ENCODE measurements at regions not wholly inside any gene's neighbourhood (a gene's known extent, or its start where the extent isn't known, plus 50 kb on each side); places are given as distances from the start of the nearest gene placed in this dataset.

GRCh38 chr2:60297296-60298005 is 256.0 kb downstream of the BCL11A start:
- ChIA-PET CTCF (no interaction called here), POLR2A (no interaction called here)

- ChIA-PET POLR2A (no interaction called here), CTCF (no interaction called here)
Measured at GRCh38 chr2:60296219-60296955, 257.1 kb downstream of the BCL11A start.

DNA sequence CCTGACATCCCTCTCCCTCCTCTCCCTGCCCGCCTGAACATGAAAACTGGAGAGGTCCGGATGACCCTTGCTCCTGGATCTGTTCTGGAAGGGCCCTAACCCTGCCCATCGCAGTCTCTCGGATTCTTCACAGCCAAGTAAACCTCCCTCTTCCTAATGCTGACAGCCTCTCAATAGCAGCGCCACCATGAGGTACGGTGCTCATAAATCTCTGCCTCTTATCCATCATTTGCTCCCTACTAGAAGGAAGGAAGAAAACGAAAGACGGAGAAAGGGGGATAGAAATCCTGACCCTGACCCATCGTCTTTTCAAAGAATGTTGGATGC is 257.9 kb downstream of the BCL11A start:
- CTCF ChIA-PET: no interaction called here
- POLR2A ChIA-PET: no interaction called here

GRCh38 chr2:60294901-60295635 is 258.4 kb downstream of the BCL11A start:
- POLR2A ChIA-PET: no interaction called here
- CTCF ChIA-PET: no interaction called here

DNA sequence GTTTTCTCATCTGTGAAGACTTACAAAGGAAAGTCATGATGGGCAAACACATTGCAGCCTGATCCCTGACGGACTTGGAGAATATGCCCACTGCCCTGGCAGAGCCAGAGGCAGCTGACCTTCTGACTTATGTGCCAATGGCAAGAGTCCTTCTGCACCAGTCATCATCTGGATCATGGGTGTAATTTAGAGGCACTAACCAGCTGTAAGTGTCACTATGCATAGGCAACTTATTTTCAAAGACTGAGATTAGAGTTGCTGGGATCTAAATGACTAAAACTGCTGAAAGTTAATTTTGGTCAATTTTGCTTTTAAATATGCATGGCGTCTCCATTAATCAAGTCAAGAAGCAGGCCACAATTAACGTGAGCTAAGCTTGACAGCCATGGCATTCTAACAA is 261.2 kb downstream of the BCL11A start:
- POLR2A ChIA-PET: no interaction called here

GRCh38 chr2:60290509-60290908 is 262.9 kb downstream of the BCL11A start:
- CTCF ChIA-PET: no interaction called here
- POLR2A ChIA-PET: no interaction called here

More for the DNA sequence above, 261.2 kb downstream of the BCL11A start:
- CTCF ChIA-PET: no interaction called here

DNA sequence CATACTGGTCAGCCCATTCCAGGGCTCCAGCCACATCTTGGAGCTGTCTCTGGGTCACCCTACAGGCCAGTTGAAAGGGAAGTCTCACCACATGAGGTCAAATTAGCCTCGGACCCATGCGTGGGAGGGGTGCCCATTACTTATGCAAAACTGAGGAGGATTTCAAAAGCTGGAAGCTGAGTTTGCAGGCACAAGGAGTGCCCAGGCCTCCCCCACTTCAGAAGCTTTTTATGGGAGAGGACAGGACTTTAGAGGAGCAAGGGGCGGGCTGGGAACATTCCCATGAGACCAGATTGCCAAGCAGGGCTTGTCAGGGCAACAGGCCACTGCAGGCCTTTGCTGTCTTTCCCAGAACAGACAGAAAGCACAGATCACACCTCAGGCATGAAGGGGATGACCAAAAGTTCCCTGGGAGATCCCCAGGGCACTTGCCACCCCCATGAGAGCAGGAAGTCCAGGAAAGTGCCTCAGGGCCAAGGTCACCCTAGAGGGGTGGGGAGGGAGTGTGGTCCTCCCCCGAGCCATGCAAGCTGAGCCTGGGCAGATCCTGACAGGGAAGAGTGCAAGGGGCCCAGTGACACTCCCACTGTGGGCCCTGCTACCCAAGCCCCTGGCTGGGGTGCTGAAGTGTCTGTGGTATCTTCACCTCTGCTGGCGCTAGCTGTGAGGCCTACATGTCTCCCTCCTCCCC is 267.7 kb downstream of the BCL11A start:
- CTCF ChIA-PET: no interaction called here

DNA sequence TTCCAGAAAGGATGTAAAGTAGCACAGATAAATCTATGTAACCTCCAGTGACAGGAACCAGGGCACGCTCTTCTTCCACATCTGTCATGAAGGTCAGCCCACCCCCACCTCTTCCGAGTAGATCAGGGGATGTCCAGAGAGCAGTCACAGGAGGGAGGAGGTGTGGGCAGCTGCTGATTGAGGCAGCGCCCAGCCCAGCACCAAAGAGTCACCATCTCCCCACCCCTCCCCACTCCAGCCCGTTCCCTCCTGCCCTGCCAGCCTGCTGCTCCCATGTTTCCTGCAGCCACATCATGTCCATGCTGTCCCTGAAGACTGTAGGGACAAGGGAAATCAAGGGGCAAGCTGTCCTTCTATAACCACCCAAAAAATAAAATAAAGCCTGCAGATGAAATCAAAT is 269.8 kb downstream of the BCL11A start:
- ChIA-PET POLR2A (no interaction called here), CTCF (no interaction called here)

More for the DNA sequence above, 267.7 kb downstream of the BCL11A start:
- POLR2A ChIA-PET: no interaction called here

- ChIA-PET CTCF (no interaction called here), POLR2A (no interaction called here)
Measured at GRCh38 chr2:60282886-60283285, 270.6 kb downstream of the BCL11A start.

- ChIA-PET POLR2A (no interaction called here), CTCF (no interaction called here)
Measured at GRCh38 chr2:60281730-60282129, 271.7 kb downstream of the BCL11A start.

DNA sequence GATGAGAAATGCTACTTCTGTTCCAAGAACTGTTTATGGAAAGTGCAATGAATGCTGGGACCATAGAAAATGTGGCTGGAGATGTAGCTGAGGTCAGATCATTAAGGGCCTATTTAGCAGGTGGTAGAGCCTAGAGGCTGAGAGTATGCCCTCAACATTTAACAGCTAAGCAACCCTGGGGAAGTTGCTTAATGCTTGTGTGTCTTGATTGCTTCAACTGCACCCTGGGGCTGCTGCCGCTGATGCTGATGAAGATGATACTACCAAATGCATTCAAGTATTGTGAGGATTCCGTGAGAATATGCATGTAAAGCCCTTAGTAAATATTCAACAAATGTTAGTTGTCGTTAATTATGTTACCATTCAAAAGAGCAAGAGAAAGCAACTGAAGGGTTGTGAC is 273.2 kb downstream of the BCL11A start:
- ChIA-PET CTCF (no interaction called here), POLR2A (no interaction called here)

- ChIA-PET CTCF (no interaction called here), POLR2A (no interaction called here)
Measured at GRCh38 chr2:60278906-60279305, 274.5 kb downstream of the BCL11A start.

DNA sequence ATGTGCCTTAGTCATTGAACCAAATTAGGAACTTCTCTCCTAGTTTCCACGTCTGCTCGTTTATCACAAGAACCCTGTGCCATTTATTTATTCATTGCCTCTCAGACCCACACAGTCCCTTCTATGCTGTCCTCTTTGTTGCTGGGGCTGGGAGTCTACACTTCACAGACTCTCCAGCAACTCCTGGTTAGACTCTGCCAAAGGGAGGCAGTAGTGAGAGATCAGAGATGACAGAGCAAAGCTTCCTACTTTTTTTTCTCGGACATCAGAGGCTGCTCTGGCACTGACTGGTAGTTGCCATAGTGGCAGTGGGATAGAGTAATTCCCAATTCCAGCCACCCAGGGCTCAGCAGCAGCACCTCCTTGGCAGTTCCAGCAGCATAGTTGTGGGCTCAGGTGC is 277.5 kb downstream of the BCL11A start:
- POLR2A ChIA-PET: no interaction called here
- CTCF ChIA-PET: no interaction called here

- POLR2A ChIA-PET: no interaction called here
Measured at GRCh38 chr2:60273836-60274235, 279.6 kb downstream of the BCL11A start.

DNA sequence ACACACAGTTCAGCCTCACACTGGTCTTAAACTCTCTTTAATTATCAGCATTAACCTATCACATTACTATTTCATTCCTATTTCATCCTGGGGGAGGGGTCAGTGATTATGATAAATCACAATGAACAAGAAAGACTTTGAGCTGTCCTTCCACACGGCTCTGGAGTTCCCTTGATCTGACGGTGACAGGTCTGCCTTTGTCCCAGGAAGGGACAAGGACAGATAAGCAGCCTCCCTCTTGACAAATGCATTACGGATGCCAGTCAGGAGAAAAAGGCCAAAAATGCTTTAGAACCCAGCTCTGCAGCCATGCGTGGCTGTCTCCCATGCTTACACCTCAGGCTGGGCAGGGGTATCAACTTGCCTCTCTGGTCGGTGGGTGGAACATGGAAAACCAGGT is 281.7 kb downstream of the BCL11A start:
- CTCF ChIA-PET: no interaction called here
- POLR2A ChIA-PET: no interaction called here

More at GRCh38 chr2:60273836-60274235, 279.6 kb downstream of the BCL11A start:
- CTCF ChIA-PET: no interaction called here

- CTCF ChIA-PET: no interaction called here
- POLR2A ChIA-PET: no interaction called here
Measured at GRCh38 chr2:60271131-60271530, 282.3 kb downstream of the BCL11A start.

DNA sequence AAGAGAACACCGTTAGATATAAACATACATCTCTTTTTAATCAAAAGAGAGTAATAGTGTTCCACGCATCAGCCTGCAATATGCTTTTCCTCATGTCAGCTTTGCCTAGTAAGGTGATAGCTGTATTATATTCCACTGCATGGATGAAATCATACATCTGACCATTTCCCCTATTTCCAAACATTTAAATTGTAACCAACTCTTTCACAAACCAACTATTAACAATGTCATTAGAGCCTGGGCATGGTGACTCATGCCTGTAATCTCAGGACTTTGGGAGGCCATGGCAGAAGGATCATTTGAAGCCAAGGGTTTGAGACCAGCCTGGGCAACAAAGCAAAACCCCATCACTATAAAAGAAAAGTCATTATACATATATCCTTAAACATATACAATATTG is 284.8 kb downstream of the BCL11A start:
- CTCF ChIA-PET: no interaction called here
- POLR2A ChIA-PET: no interaction called here

- ChIA-PET CTCF (no interaction called here), POLR2A (no interaction called here)
Measured at GRCh38 chr2:60268032-60268431, 285.4 kb downstream of the BCL11A start.

GRCh38 chr2:60267122-60267521 is 286.3 kb downstream of the BCL11A start:
- ChIA-PET CTCF (no interaction called here), POLR2A (no interaction called here)

GRCh38 chr2:60262178-60262577 is 291.3 kb downstream of the BCL11A start:
- POLR2A ChIA-PET: no interaction called here
- CTCF ChIA-PET: no interaction called here

All from activated CD8-positive, alpha-beta memory T cell treated with anti-CD3 and anti-CD28 coated beads for 36 hours (primary cell).